Left ventricle myocardium superior (tissue), 1 donor: ENCODE measurements at regions not wholly inside any gene's neighbourhood (a gene's known extent, or its start where the extent isn't known, plus 50 kb on each side); places are given as distances from the start of the nearest gene placed in this dataset.
A peak's percentile ranks its signal among the peaks of the same experiment; 100 is the strongest.
"Not testable (repeated sequence)": the region's sequence is repeated elsewhere in the genome, so short reads cannot be mapped to it uniquely, and the experiment has no call there.

Experiments used
- ATAC-seq: fragments of 200-7000 bp; cut with Tn5 transposase; one replicate; pipeline ENCODE4 v1.9.1; 2020; ENCODE audit warnings: mild to moderate bottlenecking, moderate library complexity
- DNase-seq: peaks from one replicate; pipeline ENCODE4 v3.0.0-alpha.2; 2020
- intact Hi-C: fragments of 100-400 bp; cut with micrococcal nuclease; formaldehyde crosslinking; loops from one replicate; pipeline ENCODE4 v1.11.0; 2022
- donor health status: DM: no; HTN: yes; CAD: no; lungs with severe emphysema.

- not testable (repeated sequence) for ATAC-seq
These were observed 125.8 kb downstream of the KBTBD2 start for GRCh38 chr7:32765649-32766251.

GRCh38 chr7:32765185-32765584 is 126.4 kb downstream of the KBTBD2 start:
- intact Hi-C loops = no loop called here
- no peak for DNase-seq

More at GRCh38 chr7:32765649-32766251, 125.8 kb downstream of the KBTBD2 start:
- DNase-seq, intact Hi-C loops: not testable (repeated sequence)

GRCh38 chr7:32762925-32763293 is 128.7 kb downstream of the KBTBD2 start:
- ATAC-seq = no peak
- intact Hi-C loops = no loop called here
- no peak for DNase-seq

More at GRCh38 chr7:32765185-32765584, 126.4 kb downstream of the KBTBD2 start:
- ATAC-seq = no peak

DNA sequence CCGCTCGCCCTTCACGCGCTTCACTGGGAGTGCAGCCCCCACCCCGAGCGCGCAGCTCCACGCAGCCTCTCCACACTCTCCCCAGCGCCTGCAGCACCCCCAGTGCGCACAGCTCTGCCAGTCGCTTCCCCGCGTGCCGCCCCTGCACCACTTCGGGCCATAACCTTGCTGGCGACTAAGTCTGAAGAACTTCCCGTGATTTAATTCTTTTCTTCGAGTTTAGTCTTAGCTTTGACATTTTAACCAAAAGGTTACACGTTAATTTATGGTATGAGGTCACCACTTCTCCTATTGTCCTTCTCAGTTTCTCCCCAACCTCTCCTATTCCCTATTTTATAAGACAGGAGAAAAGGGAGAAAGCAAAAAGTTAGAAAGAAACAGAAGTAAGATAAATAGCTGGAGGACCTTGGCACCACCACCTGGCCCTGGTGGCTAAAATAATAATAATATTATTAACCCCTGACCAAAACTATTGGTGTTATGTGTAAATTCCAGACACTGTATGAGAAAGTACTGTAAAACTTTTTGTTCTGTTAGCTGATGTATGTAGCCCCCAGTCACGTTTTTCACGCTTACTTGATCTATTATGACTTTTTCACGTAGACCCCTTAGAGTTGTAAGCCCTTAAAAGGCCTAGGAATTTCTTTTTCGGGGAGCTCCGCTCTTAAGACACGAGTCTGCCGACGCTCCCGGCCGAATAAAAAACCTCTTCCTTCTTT is 129.2 kb downstream of the KBTBD2 start:
- ATAC-seq = peak; percentile 17
- intact Hi-C loops, DNase-seq: not testable (repeated sequence)

- DNase-seq (no peak), ATAC-seq (peak; percentile 52)
- intact Hi-C loops = no loop called here
These were observed 129.9 kb downstream of the KBTBD2 start for GRCh38 chr7:32761451-32762205.

- peak; percentile 63 for ATAC-seq
- DNase-seq = peak; percentile 30
- intact Hi-C loops = not testable (repeated sequence)
These were observed 130.8 kb downstream of the KBTBD2 start for GRCh38 chr7:32760755-32761154.

GRCh38 chr7:32759859-32760258 is 131.7 kb downstream of the KBTBD2 start:
- DNase-seq, ATAC-seq, intact Hi-C loops: not testable (repeated sequence)

DNA sequence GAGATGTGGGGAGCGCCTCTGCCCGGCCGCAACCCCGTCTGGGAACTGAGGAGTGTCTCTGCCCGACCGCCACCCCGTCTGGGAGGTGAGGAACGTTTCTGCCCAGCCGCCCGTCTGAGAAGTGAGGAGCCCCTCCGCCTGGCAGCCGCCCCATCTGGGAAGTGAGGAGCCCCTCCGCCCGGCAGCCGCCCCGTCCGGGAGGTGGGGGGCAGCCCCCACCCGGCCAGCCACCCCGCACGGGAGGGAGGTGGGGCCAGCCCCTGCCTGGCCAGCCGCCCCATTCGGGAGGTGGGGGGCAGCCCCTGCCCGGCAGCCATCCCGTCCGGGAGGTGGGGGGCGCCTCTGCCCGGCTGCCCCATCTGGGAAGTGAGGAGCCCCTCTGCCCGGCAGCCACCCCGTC is 137.7 kb downstream of the KBTBD2 start:
- DNase-seq, intact Hi-C loops, ATAC-seq: not testable (repeated sequence)

DNA sequence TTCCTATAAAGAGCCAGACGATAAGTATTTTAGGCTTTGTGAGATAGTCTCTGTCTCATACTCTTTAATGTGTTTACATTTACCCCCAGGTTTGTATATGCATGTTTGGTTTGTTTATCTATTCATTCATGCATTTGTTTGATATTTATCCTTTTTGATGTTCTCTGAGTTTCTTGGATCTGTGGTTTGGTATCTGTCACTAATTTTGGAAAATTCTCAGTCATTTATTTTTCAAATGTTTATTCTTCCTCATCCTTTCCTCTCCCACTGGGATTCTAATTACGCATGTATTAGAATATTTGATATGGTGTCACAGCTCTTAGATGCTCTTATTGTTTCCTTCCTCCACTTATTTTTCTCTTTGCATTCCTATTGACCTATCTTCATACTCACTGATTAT is 143.2 kb downstream of the KBTBD2 start:
- ATAC-seq, intact Hi-C loops, DNase-seq: not testable (repeated sequence)

GRCh38 chr7:32747443-32748148 is 144.0 kb downstream of the KBTBD2 start:
- intact Hi-C loops, DNase-seq, ATAC-seq: not testable (repeated sequence)

DNA sequence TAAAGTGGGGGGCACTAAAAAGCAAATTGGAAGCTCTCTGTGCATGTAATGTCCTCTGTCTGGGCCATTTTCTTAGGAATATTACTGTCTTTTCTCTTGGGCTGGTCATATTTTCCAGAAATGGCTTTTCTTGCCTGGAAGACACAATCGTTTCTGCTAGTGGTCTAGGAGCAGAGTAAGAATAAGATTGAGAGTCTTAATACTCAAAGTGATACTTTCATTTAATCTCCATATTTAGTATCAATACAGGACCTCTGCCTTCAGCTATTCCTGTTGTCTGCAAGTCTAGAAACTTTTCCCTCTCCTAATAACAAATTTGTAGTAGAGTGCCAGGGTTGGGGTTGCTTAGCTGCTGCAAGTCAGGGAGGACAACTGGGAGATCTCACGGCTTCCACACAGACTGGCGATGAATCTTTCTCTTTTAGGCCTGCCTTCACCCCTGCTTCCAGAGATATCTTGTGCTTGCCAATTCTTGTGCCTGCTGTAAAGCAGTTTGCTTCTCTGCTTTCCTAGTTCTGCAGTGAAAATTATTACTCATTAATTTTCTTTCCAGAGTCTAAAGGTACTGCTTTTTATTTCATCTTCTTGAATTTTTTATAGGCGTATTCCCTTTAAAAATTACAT is 149.6 kb downstream of the KBTBD2 start:
- ATAC-seq = peak; percentile 62
- not testable (repeated sequence) for DNase-seq

DNA sequence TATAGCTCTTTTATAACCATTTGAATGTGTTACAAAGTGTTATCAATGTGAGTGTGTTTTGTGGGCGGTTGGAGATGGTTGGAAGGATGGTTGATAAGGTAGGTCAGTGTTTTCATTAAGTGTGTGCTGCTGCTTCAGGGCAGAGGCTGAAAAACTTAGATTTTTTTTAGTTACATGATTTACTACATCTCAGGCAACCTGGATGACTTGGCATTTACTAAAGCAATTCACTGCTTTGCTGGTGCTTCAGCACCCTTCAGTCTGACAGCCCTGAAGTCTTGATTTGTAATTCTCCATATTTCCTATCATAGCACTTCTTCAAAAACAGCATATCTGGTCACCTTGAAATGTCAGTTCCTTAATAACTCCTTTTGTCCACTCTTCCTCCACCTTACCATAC is 151.8 kb downstream of the KBTBD2 start:
- intact Hi-C loops, DNase-seq, ATAC-seq: not testable (repeated sequence)

More for the DNA sequence above, 149.6 kb downstream of the KBTBD2 start:
- intact Hi-C loops = not testable (repeated sequence)

GRCh38 chr7:32738390-32738789 is 153.2 kb downstream of the KBTBD2 start:
- DNase-seq, intact Hi-C loops, ATAC-seq: not testable (repeated sequence)

- DNase-seq, intact Hi-C loops: not testable (repeated sequence)
- ATAC-seq = peak; percentile 13
These were observed 158.8 kb downstream of the KBTBD2 start for GRCh38 chr7:32732767-32733166.

GRCh38 chr7:32729335-32729675 is 162.3 kb downstream of the KBTBD2 start:
- ATAC-seq, DNase-seq, intact Hi-C loops: not testable (repeated sequence)

- intact Hi-C loops = not testable (repeated sequence)
- DNase-seq (peak; percentile 86), ATAC-seq (peak; percentile 85)
These were observed 162.9 kb downstream of the KBTBD2 start for GRCh38 chr7:32728412-32729334.

GRCh38 chr7:32727483-32728411 is 163.8 kb downstream of the KBTBD2 start:
- peak; percentile 80 for ATAC-seq
- intact Hi-C loops = not testable (repeated sequence)
- DNase-seq = peak; percentile 73
